ENCODE measurements at regions not wholly inside any gene's neighbourhood (a gene's known extent, or its start where the extent isn't known, plus 50 kb on each side); places are given as distances from the start of the nearest gene placed in this dataset.

DNA sequence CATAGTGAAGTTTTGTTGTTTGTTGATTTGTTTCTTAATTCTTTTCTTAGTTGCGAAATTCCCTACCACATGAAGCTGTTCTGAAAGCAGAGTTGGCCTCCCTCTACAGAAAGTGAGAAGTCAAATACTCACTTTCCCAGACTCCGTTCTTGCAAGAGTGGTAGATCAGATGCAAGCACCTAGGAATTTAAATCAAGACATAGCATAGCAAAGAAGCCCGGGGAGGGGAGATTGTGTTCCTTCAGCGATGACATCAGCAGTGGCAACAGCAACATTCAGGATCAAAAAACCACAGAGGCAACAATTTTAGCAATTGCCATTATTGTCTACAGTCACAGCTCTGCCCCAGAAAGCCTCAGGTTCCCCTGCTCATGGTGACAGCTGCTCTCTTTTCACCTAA, 580.0 kb downstream of the RNF144A start:
- TF ChIP-seq KDM1A (IDR thresholded peaks at IDR 0.05; ENCODE audit: low read depth) (no peak), CTCF (IDR thresholded peaks at IDR 0.05) (no peak), JUNB (IDR thresholded peaks at IDR 0.05) (no peak), MAZ (IDR thresholded peaks at IDR 0.05; ENCODE audit: borderline replicate concordance, low read depth, low read length) (no peak)
